Prostate gland (tissue), 2 donors: ENCODE measurements at regions not wholly inside any gene's neighbourhood (a gene's known extent, or its start where the extent isn't known, plus 50 kb on each side); places are given as distances from the start of the nearest gene placed in this dataset.

Source experiments
- DNase-seq: peaks from one replicate; pipeline ENCODE4 v3.0.0-alpha.2; 2019; ENCODE audit warnings: low spot score
- H3K27ac ChIP-seq, 2 donors: fragments of 200-600 bp; sonication (generic); 2 replicates each; pipeline ENCODE4 v1.5.1; 2017 to 2019
- H3K27me3 ChIP-seq: fragments of 200-600 bp; sonication (generic); replicated peaks from 2 replicates; pipeline ENCODE4 v1.5.1; 2019; ENCODE audit not compliant: insufficient read depth
- H3K36me3 ChIP-seq, 2 donors: fragments of 200-600 bp; sonication (generic); 1 replicate in 1 of 2; 2 replicates in 1 of 2; pipeline versions ENCODE4 v1.5.1 to v1.8.1; 2017 to 2019
- H3K4me1 ChIP-seq: fragments of 200-600 bp; sonication (generic); replicated peaks from 2 replicates; pipeline ENCODE4 v1.5.1; 2019
- H3K4me3 ChIP-seq, 2 donors: fragments of 200-600 bp; sonication (generic); 2 replicates each; pipeline ENCODE4 v1.5.1; 2017 to 2019
- H3K9me3 ChIP-seq: fragments of 200-600 bp; sonication (generic); 2 replicates; pipeline ENCODE4 v1.5.1; 2017
- CTCF ChIP-seq, 4 experiments: fragments of 200-600 bp in 2 of 4; fragments of 450-650 bp in 2 of 4; sonication (generic) in 2 of 4; IDR thresholded peaks; 1 replicate in 3 of 4; 2 replicates in 1 of 4; pipeline ENCODE4 v1.5.1; 2016 to 2019; ENCODE audit warnings: antibody characterized with exemption in 4 of 4, mild to moderate bottlenecking in 2 of 4, moderate library complexity in 2 of 4
- POLR2A ChIP-seq: fragments of 450-650 bp; IDR thresholded peaks from one replicate; pipeline ENCODE4 v1.6.1; 2016; ENCODE audit warnings: antibody characterized with exemption, mild to moderate bottlenecking
- POLR2AphosphoS5 ChIP-seq: sonication (generic); formaldehyde crosslinking; IDR thresholded peaks from one replicate; pipeline ENCODE4 v1.6.1; 2017; ENCODE audit warnings: antibody characterized with exemption
- WGBS: methylation state at CpG from one replicate; pipeline ENCODE4 v1.1.5; 2018; 5-methylcytosine and 5-hydroxymethylcytosine counted together
- intact Hi-C: fragments of 100-400 bp; cut with DNase I; formaldehyde crosslinking; loops from one replicate; pipeline ENCODE4 v1.14.2; 2022

- no peak overlapping the region for H3K4me3 ChIP-seq
- WGBS: 10% methylated on average over 10 of the region's 10 CpGs
- H3K9me3 ChIP-seq: no peaks in the 10 kb centered on the region
- no peaks in the 10 kb centered on the region for H3K36me3 ChIP-seq
- intact Hi-C loops: no loop called here
- TF ChIP-seq CTCF (IDR thresholded peaks at IDR 0.05) (no peak), POLR2A (no peak), POLR2AphosphoS5 (no peak)
- DNase-seq: no peak
- no peaks in the 10 kb centered on the region for H3K4me1 ChIP-seq
- H3K27me3 ChIP-seq: no peaks in the 10 kb centered on the region
- H3K27ac ChIP-seq: no peak overlapping the region
These were observed 148.7 kb upstream of the MKI67 start for GRCh38 chr10:128274938-128275337.

GRCh38 chr10:128275388-128276177 is 149.4 kb upstream of the MKI67 start:
- intact Hi-C loops: no loop called here
- Histone ChIP-seq H3K4me3 (no peak overlapping the region), H3K4me1 (no peaks in the 10 kb centered on the region), H3K36me3 (no peaks in the 10 kb centered on the region), H3K27me3 (no peaks in the 10 kb centered on the region), H3K27ac (no peak overlapping the region), H3K9me3 (no peaks in the 10 kb centered on the region)
- DNase-seq: no peak
- WGBS: 66% methylated on average over 19 of the region's 19 CpGs
- TF ChIP-seq CTCF (IDR thresholded peaks at IDR 0.05): no peak
- TF ChIP-seq POLR2AphosphoS5: no peak
- no peak for TF ChIP-seq POLR2A

- 46% methylated on average over 8 of the region's 8 CpGs for WGBS
- Histone ChIP-seq H3K27me3 (no peaks in the 10 kb centered on the region), H3K4me1 (no peaks in the 10 kb centered on the region), H3K4me3 (no peak overlapping the region), H3K27ac (no peak overlapping the region), H3K9me3 (no peaks in the 10 kb centered on the region), H3K36me3 (no peaks in the 10 kb centered on the region)
- intact Hi-C loops: no loop called here
- DNase-seq: no peak
- TF ChIP-seq POLR2AphosphoS5: no peak
- TF ChIP-seq CTCF (IDR thresholded peaks at IDR 0.05): no peak
- no peak for TF ChIP-seq POLR2A
These were observed 151.1 kb upstream of the MKI67 start for GRCh38 chr10:128277267-128277840.

GRCh38 chr10:128278362-128278761 is 152.1 kb upstream of the MKI67 start:
- no peak for TF ChIP-seq CTCF (IDR thresholded peaks at IDR 0.05)
- no peak for TF ChIP-seq POLR2AphosphoS5
- no peak for TF ChIP-seq POLR2A
- WGBS: 20% methylated on average over 7 of the region's 7 CpGs
- intact Hi-C loops: no loop called here
- Histone ChIP-seq H3K4me1 (no peaks in the 10 kb centered on the region), H3K27me3 (no peaks in the 10 kb centered on the region), H3K27ac (no peak overlapping the region), H3K4me3 (no peak overlapping the region), H3K9me3 (no peaks in the 10 kb centered on the region), H3K36me3 (no peaks in the 10 kb centered on the region)
- DNase-seq: no peak

- DNase-seq: no peak
- intact Hi-C loops: no loop called here
- H3K27me3 ChIP-seq: peaks cover 2% of the 10 kb centered on the region
- H3K4me1 ChIP-seq: no peaks in the 10 kb centered on the region
- no peak for TF ChIP-seq POLR2A
- TF ChIP-seq CTCF (IDR thresholded peaks at IDR 0.05): no peak
- TF ChIP-seq POLR2AphosphoS5: no peak
- H3K27ac ChIP-seq: no peak overlapping the region
- WGBS: 72% methylated on average over 2 of the region's 2 CpGs
- no peaks in the 10 kb centered on the region for H3K36me3 ChIP-seq
- H3K4me3 ChIP-seq: no peak overlapping the region
- no peaks in the 10 kb centered on the region for H3K9me3 ChIP-seq
These were observed 154.0 kb upstream of the MKI67 start for GRCh38 chr10:128280271-128280670.
